ENCODE measurements at regions not wholly inside any gene's neighbourhood (a gene's known extent, or its start where the extent isn't known, plus 50 kb on each side); places are given as distances from the start of the nearest gene placed in this dataset.

DNA sequence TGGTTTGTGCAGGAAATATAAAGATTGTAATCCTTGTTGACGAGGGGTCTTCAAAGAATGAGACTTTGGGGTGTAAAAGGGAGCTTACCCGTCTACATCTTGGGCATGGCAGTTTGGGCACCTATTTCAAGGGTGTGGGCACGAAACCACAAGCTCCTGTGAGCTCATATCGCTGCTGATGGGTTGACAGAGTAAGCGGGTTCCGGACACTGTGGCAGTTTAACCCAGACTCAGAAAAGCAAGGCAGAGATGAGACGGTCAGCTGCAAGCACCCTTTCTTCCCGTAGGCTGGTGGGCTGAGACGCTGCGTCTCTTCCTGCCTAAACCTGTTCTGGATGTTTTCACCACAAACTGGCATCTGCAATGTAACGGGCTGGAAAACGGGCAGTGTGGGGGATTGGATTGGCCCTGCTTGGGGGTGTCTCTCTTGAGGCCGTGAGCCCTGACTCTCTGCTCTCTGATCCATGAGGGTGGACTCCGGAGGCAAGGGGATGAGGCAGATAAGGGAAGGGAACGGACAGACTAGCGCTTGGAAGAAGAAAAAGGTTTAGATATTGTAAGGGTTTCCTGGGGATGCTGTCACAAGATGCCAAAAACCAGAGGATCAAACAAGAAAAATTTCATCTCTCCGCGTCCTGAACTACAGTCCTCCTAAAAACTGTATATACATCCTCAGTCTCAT, 237.5 kb downstream of the SHOX start:
- POLR2A ChIA-PET, result no interaction called here
- H3K27ac Mint-ChIP-seq, result no peak overlapping the region
- DNase-seq, result no peak
- H3K9me3 Mint-ChIP-seq, result peaks cover 0 to 12% (median 6%) of the 10 kb centered on the region in 3 donors
- H3K4me3 Mint-ChIP-seq, result no peak overlapping the region
- no peaks in the 10 kb centered on the region for H3K36me3 Mint-ChIP-seq
- Histone ChIP-seq H3K27ac (ENCODE audit: low read length) (no peak overlapping the region), H3K9me3 (no peaks in the 10 kb centered on the region), H3K27me3 (replicated peaks in 1 of 2; ENCODE audit: control insufficient read depth in 2 of 2, extremely low read depth in 1 of 2, insufficient read depth in 2 of 2, low read length in 1 of 2) (peaks cover 0 to 7% of the 10 kb centered on the region in 2 experiments), H3K4me1 (ENCODE audit: control insufficient read depth in 1 of 2, extremely low read depth in 1 of 2, insufficient read depth in 2 of 2, low read length in 2 of 2) (no peaks in the 10 kb centered on the region), H3K4me3 (ENCODE audit: control insufficient read depth in 1 of 2, extremely low read depth in 1 of 2, low read length in 1 of 2) (no peak overlapping the region), H3K36me3 (ENCODE audit: control insufficient read depth in 2 of 2, extremely low read depth in 1 of 2, insufficient read depth in 1 of 2, low read length in 1 of 2) (no peaks in the 10 kb centered on the region)
- ATAC-seq (replicated peaks in 1 of 4), result no peak
- WGBS (ENCODE audit: insufficient coverage), result 47% methylated on average over 11 of the region's 18 CpGs
- CTCF ChIA-PET, result no interaction called here
- no peaks in the 10 kb centered on the region for H3K4me1 Mint-ChIP-seq
- peaks cover 7 to 18% of the 10 kb centered on the region in 2 donors for H3K27me3 Mint-ChIP-seq

DNA sequence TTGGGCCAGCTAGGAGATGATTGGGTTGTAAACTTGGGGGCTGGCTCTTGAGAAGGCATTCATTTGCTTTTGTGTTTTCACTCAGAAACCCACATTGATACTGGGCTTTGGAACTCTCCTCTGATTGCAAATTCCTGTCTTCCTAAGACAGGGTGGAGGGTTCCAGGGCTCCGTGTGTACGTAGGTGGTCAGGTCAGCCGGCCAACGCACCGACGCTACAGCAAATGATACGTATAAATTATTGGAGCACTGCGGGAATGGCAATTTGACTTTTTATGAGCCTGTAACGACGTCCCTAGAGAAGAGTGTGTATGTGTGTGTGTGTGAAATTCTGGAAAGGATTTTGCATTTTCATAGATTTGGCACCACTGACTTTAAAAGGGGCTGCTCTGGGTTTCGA, 236.9 kb downstream of the SHOX start:
- Histone ChIP-seq H3K36me3 (ENCODE audit: control insufficient read depth in 2 of 2, extremely low read depth in 1 of 2, insufficient read depth in 1 of 2, low read length in 1 of 2) (no peaks in the 10 kb centered on the region), H3K4me1 (ENCODE audit: control insufficient read depth in 1 of 2, extremely low read depth in 1 of 2, insufficient read depth in 2 of 2, low read length in 2 of 2) (no peaks in the 10 kb centered on the region), H3K4me3 (ENCODE audit: control insufficient read depth in 1 of 2, extremely low read depth in 1 of 2, low read length in 1 of 2) (no peak overlapping the region), H3K27me3 (replicated peaks in 1 of 2; ENCODE audit: control insufficient read depth in 2 of 2, extremely low read depth in 1 of 2, insufficient read depth in 2 of 2, low read length in 1 of 2) (peaks cover 0 to 7% of the 10 kb centered on the region in 2 experiments), H3K27ac (ENCODE audit: low read length) (no peak overlapping the region), H3K9me3 (no peaks in the 10 kb centered on the region)
- Mint-ChIP-seq H3K9me3 (peaks cover 0 to 12% (median 6%) of the 10 kb centered on the region in 3 donors), H3K36me3 (no peaks in the 10 kb centered on the region), H3K4me3 (no peak overlapping the region), H3K4me1 (no peaks in the 10 kb centered on the region), H3K27ac (no peak overlapping the region), H3K27me3 (peaks cover 7 to 18% of the 10 kb centered on the region in 2 donors)
- CTCF ChIA-PET, result no interaction called here
- WGBS (ENCODE audit: insufficient coverage), result 84% methylated on average over 10 of the region's 11 CpGs
- POLR2A ChIA-PET, result no interaction called here
- DNase-seq, result no peak
- ATAC-seq (replicated peaks in 1 of 4), result no peak

DNA sequence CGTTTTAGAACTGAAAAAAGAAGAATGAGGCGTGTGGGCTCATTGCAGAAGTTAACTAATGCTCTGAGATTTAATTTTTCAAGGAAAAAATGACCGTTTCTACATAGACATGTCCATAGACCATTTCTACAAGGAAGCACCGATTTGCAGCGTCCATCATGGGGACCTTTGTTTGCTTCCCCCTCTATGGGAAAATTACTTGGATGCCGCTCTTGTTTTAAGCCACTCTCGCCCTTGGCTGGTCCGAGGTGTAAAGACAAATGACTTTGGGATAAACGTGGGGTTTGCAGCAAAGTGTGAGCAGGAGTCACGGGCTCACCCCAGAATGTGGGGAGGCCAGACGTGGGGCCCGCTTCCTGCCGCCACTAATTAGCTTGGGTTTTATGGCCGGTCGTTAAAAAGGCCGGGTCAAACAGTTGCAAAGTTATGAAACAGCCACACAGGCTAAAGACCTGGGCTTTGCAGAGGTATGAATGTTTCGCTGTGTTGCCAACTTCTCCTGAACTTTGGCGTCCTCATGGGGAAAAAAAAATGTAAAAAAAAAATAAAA, 235.9 kb downstream of the SHOX start:
- no peak overlapping the region for H3K27ac Mint-ChIP-seq
- H3K4me3 ChIP-seq (ENCODE audit: control insufficient read depth in 1 of 2, extremely low read depth in 1 of 2, low read length in 1 of 2), result no peak overlapping the region
- H3K36me3 ChIP-seq (ENCODE audit: control insufficient read depth in 2 of 2, extremely low read depth in 1 of 2, insufficient read depth in 1 of 2, low read length in 1 of 2), result no peaks in the 10 kb centered on the region
- no peaks in the 10 kb centered on the region for H3K9me3 ChIP-seq
- no peaks in the 10 kb centered on the region for H3K4me1 ChIP-seq (ENCODE audit: control insufficient read depth in 1 of 2, extremely low read depth in 1 of 2, insufficient read depth in 2 of 2, low read length in 2 of 2)
- no peaks in the 10 kb centered on the region for H3K4me1 Mint-ChIP-seq
- ATAC-seq (replicated peaks in 1 of 4) (no peak), DNase-seq (no peak)
- ChIA-PET POLR2A (no interaction called here), CTCF (no interaction called here)
- peaks cover 0 to 7% of the 10 kb centered on the region in 2 experiments for H3K27me3 ChIP-seq (replicated peaks in 1 of 2; ENCODE audit: control insufficient read depth in 2 of 2, extremely low read depth in 1 of 2, insufficient read depth in 2 of 2, low read length in 1 of 2)
- H3K27me3 Mint-ChIP-seq, result peaks cover 7 to 18% of the 10 kb centered on the region in 2 donors
- H3K9me3 Mint-ChIP-seq, result peaks cover 0 to 3% (median 0%) of the 10 kb centered on the region in 3 donors
- no peak overlapping the region for H3K4me3 Mint-ChIP-seq
- H3K27ac ChIP-seq (ENCODE audit: low read length), result no peak overlapping the region
- WGBS (ENCODE audit: insufficient coverage), result 29% methylated on average over 7 of the region's 18 CpGs
- H3K36me3 Mint-ChIP-seq, result no peaks in the 10 kb centered on the region

DNA sequence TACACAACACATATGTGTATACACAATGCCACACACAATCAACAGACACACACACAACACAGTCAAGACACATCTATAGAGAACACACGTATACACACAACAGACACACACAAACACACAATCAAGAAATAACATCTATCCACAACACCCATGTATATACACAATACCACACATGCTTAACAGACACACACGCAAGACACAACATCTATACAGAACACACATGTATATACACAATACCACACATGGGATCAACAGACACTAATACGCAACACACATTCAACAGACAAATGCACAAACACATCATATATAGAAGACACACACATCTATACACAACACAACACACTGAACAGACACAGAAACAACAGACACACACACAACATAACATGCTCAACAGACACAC, 234.8 kb downstream of the SHOX start:
- Mint-ChIP-seq H3K36me3 (no peaks in the 10 kb centered on the region), H3K9me3 (no peaks in the 10 kb centered on the region), H3K4me1 (no peaks in the 10 kb centered on the region), H3K27me3 (peaks cover 7 to 16% of the 10 kb centered on the region in 2 donors), H3K27ac (no peak overlapping the region), H3K4me3 (no peak overlapping the region)
- no peak overlapping the region for H3K27ac ChIP-seq (ENCODE audit: low read length)
- no peaks in the 10 kb centered on the region for H3K9me3 ChIP-seq
- H3K4me3 ChIP-seq (ENCODE audit: control insufficient read depth in 1 of 2, extremely low read depth in 1 of 2, low read length in 1 of 2), result no peak overlapping the region
- ChIA-PET POLR2A (no interaction called here), CTCF (no interaction called here)
- H3K4me1 ChIP-seq (ENCODE audit: control insufficient read depth in 1 of 2, extremely low read depth in 1 of 2, insufficient read depth in 2 of 2, low read length in 2 of 2), result no peaks in the 10 kb centered on the region
- H3K27me3 ChIP-seq (replicated peaks in 1 of 2; ENCODE audit: control insufficient read depth in 2 of 2, extremely low read depth in 1 of 2, insufficient read depth in 2 of 2, low read length in 1 of 2), result peaks cover 0 to 7% of the 10 kb centered on the region in 2 experiments
- DNase-seq, result no peak
- no peak for ATAC-seq (replicated peaks in 1 of 4)
- H3K36me3 ChIP-seq (ENCODE audit: control insufficient read depth in 2 of 2, extremely low read depth in 1 of 2, insufficient read depth in 1 of 2, low read length in 1 of 2), result no peaks in the 10 kb centered on the region
- WGBS (ENCODE audit: insufficient coverage), result 67% methylated on average over 3 of the region's 3 CpGs

DNA sequence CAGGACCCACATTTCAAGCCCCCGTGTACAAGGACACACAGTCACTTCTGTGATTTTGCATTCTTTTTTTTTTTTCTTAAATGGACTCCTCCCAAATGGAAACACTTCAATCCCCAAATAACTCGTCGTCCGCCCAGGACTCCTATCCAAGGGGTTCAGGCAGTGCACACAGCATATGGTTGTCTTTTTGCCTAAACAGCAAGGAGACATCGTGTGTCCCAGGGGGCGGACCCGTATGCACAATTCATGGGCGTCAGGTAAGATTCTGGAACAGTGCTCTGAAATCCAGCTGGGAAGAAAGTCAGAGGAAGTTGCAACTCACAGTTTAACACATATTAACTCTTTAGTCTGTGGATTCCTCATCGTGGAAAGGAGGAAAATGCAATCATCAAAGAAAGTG, 231.3 kb downstream of the SHOX start:
- DNase-seq (no peak), ATAC-seq (replicated peaks in 1 of 4) (no peak)
- WGBS (ENCODE audit: insufficient coverage), result 70% methylated on average over 3 of the region's 9 CpGs
- Mint-ChIP-seq H3K4me3 (no peak overlapping the region), H3K4me1 (no peaks in the 10 kb centered on the region), H3K27ac (no peak overlapping the region), H3K36me3 (no peaks in the 10 kb centered on the region), H3K9me3 (peaks cover 5 to 12% (median 7%) of the 10 kb centered on the region in 3 donors), H3K27me3 (no peaks in the 10 kb centered on the region)
- Histone ChIP-seq H3K4me1 (ENCODE audit: control insufficient read depth in 1 of 2, extremely low read depth in 1 of 2, insufficient read depth in 2 of 2, low read length in 2 of 2) (no peaks in the 10 kb centered on the region), H3K36me3 (ENCODE audit: control insufficient read depth in 2 of 2, extremely low read depth in 1 of 2, insufficient read depth in 1 of 2, low read length in 1 of 2) (no peaks in the 10 kb centered on the region), H3K4me3 (ENCODE audit: control insufficient read depth in 1 of 2, extremely low read depth in 1 of 2, low read length in 1 of 2) (no peak overlapping the region), H3K27me3 (replicated peaks in 1 of 2; ENCODE audit: control insufficient read depth in 2 of 2, extremely low read depth in 1 of 2, insufficient read depth in 2 of 2, low read length in 1 of 2) (peaks cover 0 to 2% of the 10 kb centered on the region in 2 experiments), H3K27ac (ENCODE audit: low read length) (no peak overlapping the region), H3K9me3 (no peaks in the 10 kb centered on the region)
- CTCF ChIA-PET, result no interaction called here
- POLR2A ChIA-PET, result no interaction called here

DNA sequence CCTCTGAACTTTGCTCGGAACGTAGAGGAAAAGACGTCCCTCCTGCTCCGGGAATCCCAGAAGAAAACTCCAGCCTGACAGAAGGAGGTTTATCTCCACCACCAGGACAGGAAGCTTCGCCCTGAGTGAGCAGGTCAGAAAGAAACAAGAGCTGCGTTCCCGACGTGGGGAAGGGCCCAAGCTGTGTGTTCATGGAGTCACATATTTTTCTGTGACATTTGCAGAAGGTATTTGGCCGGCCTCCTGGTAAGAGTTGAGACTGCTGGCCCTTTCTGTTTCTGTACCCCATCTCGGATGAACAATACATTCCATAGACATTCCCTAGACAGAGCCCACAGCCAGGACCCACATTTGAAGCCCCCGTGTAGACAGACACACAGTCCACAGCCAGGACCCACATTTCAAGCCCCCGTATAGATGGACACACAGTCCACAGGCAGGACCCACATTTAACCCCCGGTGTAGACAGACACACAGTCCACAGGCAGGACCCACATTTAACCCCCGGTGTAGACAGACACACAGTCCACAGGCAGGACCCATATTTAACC, 230.8 kb downstream of the SHOX start:
- POLR2A ChIA-PET, result no interaction called here
- H3K4me1 Mint-ChIP-seq, result no peaks in the 10 kb centered on the region

More for the DNA sequence above, 230.8 kb downstream of the SHOX start:
- ATAC-seq (replicated peaks in 1 of 4) (no peak), DNase-seq (no peak)
- WGBS (ENCODE audit: insufficient coverage), result 79% methylated on average over 4 of the region's 14 CpGs
- no peaks in the 10 kb centered on the region for H3K36me3 Mint-ChIP-seq
- no peaks in the 10 kb centered on the region for H3K27me3 ChIP-seq (replicated peaks in 1 of 2; ENCODE audit: control insufficient read depth in 2 of 2, extremely low read depth in 1 of 2, insufficient read depth in 2 of 2, low read length in 1 of 2)
- no peak overlapping the region for H3K4me3 Mint-ChIP-seq
- no peak overlapping the region for H3K27ac Mint-ChIP-seq
- no peak overlapping the region for H3K4me3 ChIP-seq (ENCODE audit: control insufficient read depth in 1 of 2, extremely low read depth in 1 of 2, low read length in 1 of 2)
- H3K9me3 ChIP-seq, result no peaks in the 10 kb centered on the region
- CTCF ChIA-PET, result no interaction called here
- H3K9me3 Mint-ChIP-seq, result peaks cover 5 to 12% (median 7%) of the 10 kb centered on the region in 3 donors
- H3K4me1 ChIP-seq (ENCODE audit: control insufficient read depth in 1 of 2, extremely low read depth in 1 of 2, insufficient read depth in 2 of 2, low read length in 2 of 2), result no peaks in the 10 kb centered on the region
- no peak overlapping the region for H3K27ac ChIP-seq (ENCODE audit: low read length)
- H3K27me3 Mint-ChIP-seq, result no peaks in the 10 kb centered on the region
- no peaks in the 10 kb centered on the region for H3K36me3 ChIP-seq (ENCODE audit: control insufficient read depth in 2 of 2, extremely low read depth in 1 of 2, insufficient read depth in 1 of 2, low read length in 1 of 2)
